RWPE2 (cell line): ENCODE measurements at regions not wholly inside any gene's neighbourhood (a gene's known extent, or its start where the extent isn't known, plus 50 kb on each side); places are given as distances from the start of the nearest gene placed in this dataset.
"Not testable (repeated sequence)": the region's sequence is repeated elsewhere in the genome, so short reads cannot be mapped to it uniquely, and the experiment has no call there.

ENCODE experiments used
- ATAC-seq: fragments of 200-7000 bp; cut with Tn5 transposase; 3 replicates; pipeline ENCODE4 v1.9.1; 2021; ENCODE audit warnings: low read depth
- DNase-seq: peaks from one replicate; pipeline ENCODE4 v3.0.0-alpha.2; 2020; ENCODE audit warnings: low spot score
- H3K27ac ChIP-seq: fragments of 450-650 bp; 2 replicates; pipeline ENCODE4 v1.5.1; 2017; ENCODE audit warnings: mild to moderate bottlenecking; ENCODE audit not compliant: poor library complexity, severe bottlenecking
- H3K27me3 ChIP-seq: fragments of 250-450 bp; sonication (Bioruptor Pico); 2 replicates; pipeline ENCODE4 v1.5.1; 2021; ENCODE audit warnings: mild to moderate bottlenecking, moderate library complexity; ENCODE audit not compliant: insufficient read depth, poor library complexity, severe bottlenecking
- H3K36me3 ChIP-seq: fragments of 250-450 bp; sonication (Bioruptor Pico); 2 replicates; pipeline ENCODE4 v1.5.1; 2020; ENCODE audit warnings: low read depth, mild to moderate bottlenecking, moderate library complexity
- H3K4me1 ChIP-seq: fragments of 250-450 bp; sonication (Bioruptor Pico); 2 replicates; pipeline ENCODE4 v1.5.1; 2021; ENCODE audit warnings: mild to moderate bottlenecking, moderate library complexity; ENCODE audit not compliant: insufficient read depth, poor library complexity, severe bottlenecking
- H3K4me3 ChIP-seq: fragments of 250-450 bp; sonication (Bioruptor Pico); 2 replicates; pipeline ENCODE4 v1.5.1; 2021; ENCODE audit warnings: mild to moderate bottlenecking, moderate library complexity; ENCODE audit not compliant: severe bottlenecking
- H3K9me3 ChIP-seq: fragments of 250-450 bp; sonication (Bioruptor Pico); 2 replicates; pipeline ENCODE4 v1.5.1; 2021; ENCODE audit warnings: mild to moderate bottlenecking, moderate library complexity; ENCODE audit not compliant: severe bottlenecking
- TF ChIP-seq, protein P1 (sequence below): fragments of 450-650 bp; IDR thresholded peaks from one replicate; pipeline ENCODE4 v1.5.1; 2017; ENCODE audit warnings: mild to moderate bottlenecking, moderate library complexity; ENCODE audit not compliant: poor library complexity, severe bottlenecking

- Histone ChIP-seq H3K27me3 (no peaks in the 10 kb centered on the region), H3K36me3 (no peaks in the 10 kb centered on the region), H3K4me3 (no peak overlapping the region), H3K9me3 (peaks cover 12% of the 10 kb centered on the region), H3K27ac (no peak overlapping the region), H3K4me1 (no peaks in the 10 kb centered on the region)
- TF ChIP-seq, protein P1, sequence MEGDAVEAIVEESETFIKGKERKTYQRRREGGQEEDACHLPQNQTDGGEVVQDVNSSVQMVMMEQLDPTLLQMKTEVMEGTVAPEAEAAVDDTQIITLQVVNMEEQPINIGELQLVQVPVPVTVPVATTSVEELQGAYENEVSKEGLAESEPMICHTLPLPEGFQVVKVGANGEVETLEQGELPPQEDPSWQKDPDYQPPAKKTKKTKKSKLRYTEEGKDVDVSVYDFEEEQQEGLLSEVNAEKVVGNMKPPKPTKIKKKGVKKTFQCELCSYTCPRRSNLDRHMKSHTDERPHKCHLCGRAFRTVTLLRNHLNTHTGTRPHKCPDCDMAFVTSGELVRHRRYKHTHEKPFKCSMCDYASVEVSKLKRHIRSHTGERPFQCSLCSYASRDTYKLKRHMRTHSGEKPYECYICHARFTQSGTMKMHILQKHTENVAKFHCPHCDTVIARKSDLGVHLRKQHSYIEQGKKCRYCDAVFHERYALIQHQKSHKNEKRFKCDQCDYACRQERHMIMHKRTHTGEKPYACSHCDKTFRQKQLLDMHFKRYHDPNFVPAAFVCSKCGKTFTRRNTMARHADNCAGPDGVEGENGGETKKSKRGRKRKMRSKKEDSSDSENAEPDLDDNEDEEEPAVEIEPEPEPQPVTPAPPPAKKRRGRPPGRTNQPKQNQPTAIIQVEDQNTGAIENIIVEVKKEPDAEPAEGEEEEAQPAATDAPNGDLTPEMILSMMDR: no peak
- no peak for DNase-seq
- no peak for ATAC-seq
These were observed 95.6 kb upstream of the ZNF98 start for GRCh38 chr19:22517496-22518411.

GRCh38 chr19:22515435-22515834 is 93.3 kb upstream of the ZNF98 start:
- H3K36me3 ChIP-seq: no peaks in the 10 kb centered on the region
- DNase-seq (no peak), ATAC-seq (no peak)
- H3K4me1 ChIP-seq: no peaks in the 10 kb centered on the region
- H3K4me3 ChIP-seq: no peak overlapping the region
- H3K9me3 ChIP-seq: peaks cover 22% of the 10 kb centered on the region
- no peaks in the 10 kb centered on the region for H3K27me3 ChIP-seq
- TF ChIP-seq, protein P1: no peak
- no peak overlapping the region for H3K27ac ChIP-seq

DNA sequence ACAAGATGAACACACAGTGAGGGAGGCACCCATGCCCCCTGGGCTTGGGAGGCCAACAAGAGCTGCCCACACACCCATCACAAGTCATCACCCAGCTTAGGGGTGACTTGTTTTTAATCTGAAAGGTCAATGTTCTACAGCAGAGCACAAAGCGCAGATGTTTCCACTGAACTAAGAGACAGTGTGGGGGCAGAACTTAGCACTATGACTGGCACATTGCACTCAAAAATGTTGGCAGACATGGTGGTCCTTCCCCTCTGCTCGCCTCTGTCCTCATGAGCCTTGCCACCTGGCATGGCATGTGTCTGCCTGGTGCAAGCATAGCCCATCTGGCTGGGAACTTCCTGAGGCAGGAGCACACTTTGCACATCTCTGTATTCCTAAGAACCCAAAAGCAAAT is 81.4 kb upstream of the ZNF98 start:
- H3K4me1 ChIP-seq: no peaks in the 10 kb centered on the region
- no peaks in the 10 kb centered on the region for H3K36me3 ChIP-seq
- no peaks in the 10 kb centered on the region for H3K27me3 ChIP-seq
- H3K27ac ChIP-seq: no peak overlapping the region
- ATAC-seq (no peak), DNase-seq (no peak)
- H3K9me3 ChIP-seq: peaks cover 5% of the 10 kb centered on the region
- no peak overlapping the region for H3K4me3 ChIP-seq
- TF ChIP-seq, protein P1: no peak

GRCh38 chr19:22502766-22503165 is 80.6 kb upstream of the ZNF98 start:
- H3K4me3 ChIP-seq: no peak overlapping the region
- no peaks in the 10 kb centered on the region for H3K36me3 ChIP-seq
- peaks cover 5% of the 10 kb centered on the region for H3K9me3 ChIP-seq
- no peaks in the 10 kb centered on the region for H3K4me1 ChIP-seq
- TF ChIP-seq, protein P1: no peak
- ATAC-seq (no peak), DNase-seq (no peak)
- no peaks in the 10 kb centered on the region for H3K27me3 ChIP-seq
- no peak overlapping the region for H3K27ac ChIP-seq

DNA sequence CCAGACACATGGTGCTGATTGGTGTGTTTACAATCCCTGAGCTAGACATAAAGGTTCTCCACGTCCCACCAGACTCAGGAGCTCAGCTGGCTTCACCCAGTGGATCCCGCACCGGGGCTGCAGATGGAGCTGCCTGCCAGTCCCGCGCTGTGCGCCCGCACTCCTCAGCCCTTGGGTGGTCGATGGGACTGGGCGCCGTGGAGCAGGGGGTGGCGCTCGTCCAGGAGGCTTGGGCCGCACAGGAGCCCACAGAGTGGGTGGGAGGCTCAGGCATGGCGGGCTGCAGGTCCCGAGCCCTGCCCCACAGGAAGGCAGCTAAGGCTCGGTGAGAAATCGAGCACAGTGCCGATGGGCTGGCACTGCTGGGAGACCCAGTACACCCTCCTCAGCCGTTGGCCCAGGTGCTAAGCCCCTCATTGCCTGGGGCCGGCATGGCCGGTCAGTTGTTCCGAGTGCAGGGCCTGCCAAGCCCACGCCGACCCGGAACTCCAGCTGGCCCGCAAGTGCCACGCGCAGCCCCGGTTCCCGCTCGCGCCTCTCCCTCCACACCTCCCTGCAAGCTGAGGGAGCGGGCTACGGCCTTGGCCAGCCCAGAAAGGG is 76.8 kb upstream of the ZNF98 start:
- not testable (repeated sequence) for H3K36me3 ChIP-seq, H3K4me3 ChIP-seq, H3K4me1 ChIP-seq, DNase-seq, H3K27me3 ChIP-seq, H3K27ac ChIP-seq, ATAC-seq
- H3K9me3 ChIP-seq: peaks cover 11% of the 10 kb centered on the region
